Activated T-cell treated with anti-CD3 and anti-CD28 coated beads, Interleukin-2, amount 50 U/mL, for 1 hour (primary cell): ENCODE measurements at regions not wholly inside any gene's neighbourhood (a gene's known extent, or its start where the extent isn't known, plus 50 kb on each side); places are given as distances from the start of the nearest gene placed in this dataset.

Source experiments
- DNase-seq: peaks from one replicate; pipeline ENCODE4 v3.0.0-alpha.2; 2020

GRCh38 chr18:42561521-42561920 is 554.0 kb downstream of the RIT2 start:
- no peak for DNase-seq

DNA sequence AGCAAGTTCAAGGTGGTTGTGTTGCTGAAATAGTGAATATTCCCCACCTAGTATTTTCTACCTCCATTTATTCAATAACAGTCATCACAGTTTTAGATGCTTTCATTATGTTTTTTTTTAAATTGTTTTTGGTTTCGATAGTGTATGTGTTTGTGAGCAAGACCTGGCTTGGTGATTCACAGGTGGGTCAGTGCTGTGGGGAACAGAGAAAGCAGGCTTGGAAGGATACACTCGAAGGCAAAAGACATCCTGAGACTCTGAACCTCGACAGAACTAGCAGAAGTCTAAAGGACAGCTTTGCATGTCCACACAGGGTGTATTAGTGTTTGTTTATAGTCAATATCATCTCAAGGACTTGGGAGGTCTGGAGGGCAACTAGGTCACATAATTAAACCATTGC is 551.5 kb downstream of the RIT2 start:
- DNase-seq, result no peak

- no peak for DNase-seq
Observed at GRCh38 chr18:42564761-42565160, 550.7 kb downstream of the RIT2 start.

DNA sequence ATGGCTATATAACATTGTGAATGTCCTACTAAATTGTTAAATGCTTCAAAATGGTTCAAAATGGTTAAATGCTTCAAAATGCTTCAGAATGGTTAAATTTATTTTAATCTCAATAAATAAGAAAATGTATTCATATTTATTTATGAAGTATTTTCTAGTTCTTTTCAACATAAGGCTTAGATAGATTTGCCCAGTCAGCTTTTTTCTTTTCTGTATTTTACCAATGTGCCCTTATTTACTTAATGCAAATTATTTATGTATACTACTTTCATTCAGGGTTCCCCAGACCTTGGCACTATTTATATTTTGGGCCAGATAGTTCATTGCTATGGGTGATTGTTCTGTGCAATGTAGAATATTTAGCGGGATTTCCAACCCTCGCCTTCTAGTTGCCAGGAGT is 546.7 kb downstream of the RIT2 start:
- no peak for DNase-seq

GRCh38 chr18:42574871-42575270 is 540.6 kb downstream of the RIT2 start:
- no peak for DNase-seq

DNA sequence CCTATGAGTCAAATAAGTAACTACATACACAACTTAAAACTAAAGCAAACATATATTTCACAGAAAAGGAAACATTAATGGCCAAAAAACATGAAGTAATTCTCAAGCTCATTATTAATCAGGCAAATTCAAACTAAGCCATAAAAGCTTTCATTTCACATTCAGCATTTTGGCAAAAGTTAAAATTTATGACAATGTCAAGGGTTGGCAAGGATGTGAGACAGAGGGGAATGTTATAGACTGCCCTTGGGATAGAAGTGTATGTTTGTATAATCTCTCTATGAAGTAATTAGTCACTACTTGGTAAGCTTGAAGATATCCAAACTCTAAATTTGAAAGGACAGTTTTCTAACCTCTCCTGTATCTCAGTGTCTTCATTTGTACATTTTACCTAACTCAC is 539.4 kb downstream of the RIT2 start:
- no peak for DNase-seq

DNA sequence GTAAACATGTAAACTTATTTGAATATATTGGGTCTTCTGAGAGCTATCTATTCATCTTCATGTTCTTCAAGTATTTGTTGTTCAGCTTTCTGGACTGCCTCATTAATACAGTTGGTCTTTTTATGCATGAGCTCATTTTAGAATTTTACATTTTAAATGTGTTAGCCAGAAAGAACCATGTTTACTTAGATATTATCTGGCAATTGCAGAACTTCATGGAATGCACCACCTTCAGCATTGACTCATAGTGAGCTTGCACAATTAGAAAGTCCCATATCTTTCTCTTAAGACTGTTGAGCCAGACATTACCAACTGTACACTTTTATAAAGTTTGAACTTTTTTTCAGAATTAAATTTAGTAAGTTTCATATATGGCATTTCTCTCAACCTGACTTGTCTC is 536.7 kb downstream of the RIT2 start:
- DNase-seq, result no peak

- no peak for DNase-seq
Observed at GRCh38 chr18:42582266-42582665, 533.2 kb downstream of the RIT2 start.

DNA sequence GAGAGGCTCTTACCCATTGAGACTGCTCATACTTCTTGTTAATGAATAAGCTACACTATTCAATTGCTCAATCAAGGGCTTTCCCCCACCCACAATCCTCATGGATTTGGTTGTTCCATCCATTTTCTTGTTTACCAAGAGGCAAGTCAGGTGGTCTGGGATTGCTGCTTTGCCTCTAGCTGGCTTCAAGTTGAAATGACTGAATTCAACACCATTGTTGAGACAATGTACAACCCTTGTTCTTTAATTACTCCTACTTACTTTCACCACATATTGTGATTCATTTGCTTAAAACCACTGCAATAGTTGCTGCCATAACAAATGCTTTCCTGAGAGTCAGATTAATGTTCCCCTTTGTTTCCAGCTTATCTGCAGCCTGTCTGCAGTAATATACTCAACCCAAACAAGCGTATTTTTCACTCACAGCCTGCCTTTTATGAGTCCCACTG is 532.2 kb downstream of the RIT2 start:
- no peak for DNase-seq

DNA sequence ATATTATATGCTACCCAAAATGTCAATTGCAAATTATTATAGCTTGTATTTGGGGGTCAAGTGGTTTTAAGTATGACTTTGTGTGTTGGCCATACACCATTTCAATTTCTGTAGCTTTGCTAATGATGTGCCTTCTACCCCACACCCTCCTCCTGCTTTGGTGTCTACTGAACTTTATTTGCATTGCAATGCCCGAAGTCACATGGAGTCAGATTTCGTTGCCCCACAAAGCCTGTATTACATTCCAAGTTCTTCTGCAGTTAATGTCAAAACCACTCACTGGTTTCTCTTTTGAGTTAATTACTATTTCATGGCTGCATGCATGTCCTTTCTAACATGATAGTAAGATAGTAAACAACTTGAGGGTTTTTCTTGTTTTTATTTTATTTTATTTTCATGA is 528.9 kb downstream of the RIT2 start:
- DNase-seq, result no peak

- DNase-seq, result no peak
Observed at GRCh38 chr18:42588786-42589185, 526.7 kb downstream of the RIT2 start.

GRCh38 chr18:42604820-42605219 is 510.7 kb downstream of the RIT2 start:
- no peak for DNase-seq

- DNase-seq, result no peak
Observed at GRCh38 chr18:42606886-42607495, 508.5 kb downstream of the RIT2 start.

DNA sequence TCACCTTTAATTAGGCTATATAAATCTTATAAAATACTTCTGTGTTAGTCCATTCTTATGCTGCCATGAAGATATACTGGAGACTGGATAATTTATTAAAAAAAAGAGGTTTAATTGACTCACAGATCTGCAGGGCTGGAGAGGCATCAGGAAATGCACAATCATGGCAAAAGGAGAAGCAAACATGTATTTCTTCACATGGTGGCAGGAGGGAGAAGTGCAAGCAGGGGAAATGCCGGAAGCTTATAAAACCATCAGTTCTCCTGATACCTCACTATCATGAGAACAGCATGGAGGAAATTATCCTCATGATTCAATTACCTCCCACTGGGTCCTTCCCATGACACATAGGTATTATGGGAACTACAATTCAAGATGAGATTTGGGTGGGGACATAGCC is 504.4 kb downstream of the RIT2 start:
- DNase-seq, result no peak

GRCh38 chr18:42614619-42615293 is 500.7 kb downstream of the RIT2 start:
- no peak for DNase-seq

DNA sequence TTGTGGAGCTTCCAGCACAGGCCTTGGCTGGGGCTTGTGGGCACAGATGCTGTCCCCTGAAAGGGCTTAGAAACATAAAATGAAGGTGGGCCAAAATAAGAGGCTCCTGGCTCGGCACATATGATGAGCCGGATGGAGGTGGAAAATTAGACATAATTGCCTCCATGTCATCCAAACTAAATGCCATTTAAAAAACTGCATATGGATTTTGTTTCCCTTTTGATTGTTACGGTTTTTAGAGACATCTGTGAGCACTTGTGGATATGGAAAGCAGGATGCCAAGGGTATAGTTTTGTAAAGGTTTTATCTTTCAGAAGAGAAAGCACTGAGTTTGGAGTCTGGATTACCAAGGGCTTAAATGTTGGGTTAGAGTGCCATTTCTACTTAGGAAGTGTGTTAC is 498.3 kb downstream of the RIT2 start:
- no peak for DNase-seq

DNA sequence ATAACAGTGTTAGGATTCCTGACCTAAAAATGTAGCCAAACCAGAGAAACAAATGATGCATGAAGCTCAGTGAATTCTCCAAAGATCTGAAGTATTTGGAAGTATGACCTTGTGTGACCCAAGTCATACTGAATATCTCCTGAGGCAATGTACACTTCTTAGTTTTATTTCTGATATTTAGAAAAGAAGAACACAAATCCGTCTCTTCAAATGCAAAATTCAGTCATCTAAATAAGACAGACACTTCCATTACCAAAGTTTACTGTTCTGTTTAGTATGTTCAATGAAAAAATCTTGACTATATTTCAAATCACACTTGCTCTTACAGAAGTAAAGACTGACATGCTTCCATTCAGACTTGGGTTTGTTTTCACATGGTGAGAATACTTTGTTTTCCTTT is 495.7 kb downstream of the RIT2 start:
- no peak for DNase-seq

GRCh38 chr18:42620657-42621056 is 494.8 kb downstream of the RIT2 start:
- DNase-seq, result no peak

- DNase-seq, result no peak
Observed at GRCh38 chr18:42623935-42624334, 491.6 kb downstream of the RIT2 start.

DNA sequence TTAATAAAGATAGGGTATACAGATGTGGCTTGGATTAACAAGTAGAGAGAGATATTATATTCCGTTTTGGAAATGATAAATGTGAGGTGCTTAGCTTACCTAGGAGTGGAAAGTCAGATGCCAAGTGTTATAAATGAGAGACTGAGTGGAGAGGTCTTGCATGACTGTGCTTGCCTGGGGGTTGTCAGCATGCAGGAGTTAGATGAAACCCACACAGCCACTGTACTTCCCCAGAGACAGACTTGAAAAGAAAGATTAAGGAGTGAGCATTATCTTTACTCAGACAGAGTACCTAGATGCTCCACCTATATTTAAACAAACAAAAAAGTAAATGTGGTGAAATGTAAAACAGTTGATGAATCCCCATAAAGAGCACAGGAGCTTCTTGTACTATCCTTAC is 482.7 kb downstream of the RIT2 start:
- DNase-seq, result no peak

DNA sequence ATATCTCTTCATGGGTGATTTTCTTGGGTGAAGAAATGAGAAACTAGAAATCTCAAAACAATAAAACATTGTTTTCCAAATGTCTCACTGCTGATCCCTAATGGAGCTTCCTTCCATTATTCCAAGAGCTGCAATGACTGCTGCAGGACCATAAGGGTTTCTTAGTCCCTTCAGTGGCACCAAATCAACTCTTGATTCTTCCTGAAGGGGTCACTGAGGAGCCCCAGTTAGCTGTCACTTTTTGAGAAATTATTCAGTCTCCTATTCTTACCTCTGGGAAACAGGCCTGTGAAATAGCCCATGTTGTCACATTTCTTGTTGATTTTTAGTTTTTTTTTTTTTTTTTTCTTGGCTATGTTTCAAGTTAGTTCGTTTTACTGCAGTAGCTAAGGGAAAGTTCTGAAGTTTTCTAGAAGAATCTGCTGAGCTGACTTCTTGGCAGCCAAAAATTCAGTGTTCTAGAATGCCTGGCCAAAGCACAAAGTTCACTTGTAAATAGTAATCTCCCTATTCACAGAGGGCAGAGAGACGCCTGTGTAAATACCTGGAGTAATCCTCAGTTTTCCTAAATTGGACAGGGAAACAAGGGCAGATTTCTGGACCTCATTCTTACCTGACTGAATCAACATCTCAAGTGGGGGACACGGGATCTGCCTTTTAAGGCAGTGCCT is 480.0 kb downstream of the RIT2 start:
- DNase-seq, result no peak

DNA sequence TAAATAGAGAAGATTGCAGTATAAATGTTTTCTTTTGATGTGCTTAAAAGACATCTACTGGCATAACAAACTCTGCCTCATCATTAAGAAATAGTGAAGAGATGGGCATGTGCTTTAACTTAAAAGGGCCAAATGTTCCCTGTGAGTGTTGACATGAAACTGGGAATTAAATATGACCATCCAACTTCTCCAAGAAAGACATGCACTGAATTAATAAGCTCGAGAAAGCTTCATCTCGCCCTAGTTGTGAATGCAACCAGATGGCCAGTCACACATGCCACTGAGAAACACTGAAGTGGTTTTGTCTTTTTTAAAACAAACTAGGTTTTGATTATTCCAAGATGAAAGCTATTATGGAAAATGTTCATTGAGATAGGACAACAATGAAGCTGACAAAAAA is 479.2 kb downstream of the RIT2 start:
- DNase-seq, result no peak

GRCh38 chr18:42640160-42640559 is 475.3 kb downstream of the RIT2 start:
- no peak for DNase-seq

DNA sequence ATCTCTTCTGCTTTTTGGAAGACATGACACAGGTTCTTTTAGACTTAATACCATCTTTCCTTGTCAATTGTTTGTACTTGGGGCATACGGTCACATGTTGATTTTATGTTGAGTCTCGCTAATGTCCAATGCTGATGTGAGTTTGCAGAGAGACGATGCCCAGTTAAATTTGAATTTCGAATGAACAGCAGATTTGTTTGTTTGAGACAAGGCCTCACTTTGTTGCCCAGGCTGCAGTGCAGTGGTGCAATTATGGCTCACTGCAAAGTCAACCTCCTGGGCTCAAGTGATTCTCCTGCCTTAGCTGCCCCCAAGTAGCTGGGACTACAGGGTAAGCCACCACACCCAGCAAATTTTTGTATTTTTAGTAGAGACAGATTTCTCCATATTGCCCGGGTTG is 473.5 kb downstream of the RIT2 start:
- no peak for DNase-seq

GRCh38 chr18:42644729-42645131 is 470.8 kb downstream of the RIT2 start:
- DNase-seq, result no peak
